DND-41 (cell line): ENCODE measurements at regions not wholly inside any gene's neighbourhood (a gene's known extent, or its start where the extent isn't known, plus 50 kb on each side); places are given as distances from the start of the nearest gene placed in this dataset.

Source experiments
- ATAC-seq: fragments of 200-7000 bp; cut with Tn5 transposase; 3 replicates; pipeline ENCODE4 v1.9.1; 2021; ENCODE audit warnings: low read depth; ENCODE audit not compliant: insufficient read depth
- DNase-seq: peaks from one replicate; pipeline ENCODE4 v3.0.0-alpha.2; 2020
- H2AFZ ChIP-seq: 2 replicates; pipeline ENCODE4 v1.6.0; 2012; ENCODE audit warnings: low read depth, low read length
- H3K27ac ChIP-seq: 2 replicates; pipeline ENCODE4 v1.5.1; 2012; ENCODE audit warnings: low read length, inconsistent platforms
- H3K27me3 ChIP-seq: fragments of 200-600 bp; sonication (generic); 2 replicates; pipeline ENCODE4 v1.6.0; 2012; ENCODE audit warnings: low read length, mild to moderate bottlenecking, inconsistent platforms; ENCODE audit not compliant: insufficient read depth, poor library complexity
- H3K36me3 ChIP-seq: 2 replicates; pipeline ENCODE4 v1.5.1; 2012; ENCODE audit warnings: low read length, inconsistent platforms; ENCODE audit not compliant: insufficient read depth
- H3K4me1 ChIP-seq: 2 replicates; pipeline ENCODE4 v1.5.1; 2012; ENCODE audit warnings: mild to moderate bottlenecking, low read length; ENCODE audit not compliant: insufficient read depth
- H3K4me2 ChIP-seq: 2 replicates; pipeline ENCODE4 v1.6.0; 2012; ENCODE audit warnings: mild to moderate bottlenecking, moderate library complexity, low read length, inconsistent platforms; ENCODE audit not compliant: insufficient read depth
- H3K4me3 ChIP-seq, 2 experiments: fragments of 200-600 bp in 1 of 2; shearing (Covaris generic) in 1 of 2; 2 replicates each; pipeline ENCODE4 v1.5.1; 2012 to 2016; ENCODE audit warnings: inconsistent platforms in 2 of 2, low read length in 2 of 2, mild to moderate bottlenecking in 2 of 2, low read depth in 1 of 2, moderate library complexity in 1 of 2
- H3K79me2 ChIP-seq: 2 replicates; pipeline ENCODE4 v1.6.0; 2012; ENCODE audit warnings: low read length, inconsistent platforms; ENCODE audit not compliant: insufficient read depth
- H3K9ac ChIP-seq: 2 replicates; pipeline ENCODE4 v1.6.0; 2012; ENCODE audit warnings: low read depth, mild to moderate bottlenecking, inconsistent platforms, low read length, moderate library complexity
- H3K9me3 ChIP-seq: 2 replicates; pipeline ENCODE4 v1.5.1; 2012; ENCODE audit warnings: low read length, moderate library complexity, mild to moderate bottlenecking, inconsistent platforms; ENCODE audit not compliant: insufficient read depth, severe bottlenecking
- H4K20me1 ChIP-seq: 2 replicates; pipeline ENCODE4 v1.6.0; 2012; ENCODE audit warnings: low read length; ENCODE audit not compliant: insufficient read depth
- CTCF ChIP-seq: IDR thresholded peaks from 2 replicates; pipeline ENCODE4 v1.5.1; 2012; ENCODE audit warnings: borderline replicate concordance, low read length, moderate library complexity, mild to moderate bottlenecking; ENCODE audit not compliant: poor library complexity, severe bottlenecking; ENCODE audit errors: extremely low read depth
- EZH2 ChIP-seq: IDR thresholded peaks from 3 replicates; pipeline ENCODE4 v1.6.1; 2012; ENCODE audit warnings: borderline replicate concordance, low read depth, mild to moderate bottlenecking, moderate library complexity, low read length, inconsistent platforms; ENCODE audit not compliant: severe bottlenecking

GRCh38 chr12:92551210-92551609 lies 151.6 kb upstream of the PLEKHG7 start:
- no peak overlapping the region for H3K4me3 ChIP-seq
- H2AFZ ChIP-seq: no peak overlapping the region
- no peaks in the 10 kb centered on the region for H3K79me2 ChIP-seq
- no peaks in the 10 kb centered on the region for H3K9me3 ChIP-seq
- no peak for ATAC-seq
- peaks cover 12% of the 10 kb centered on the region for H3K4me1 ChIP-seq
- no peak overlapping the region for H3K4me2 ChIP-seq
- H4K20me1 ChIP-seq: no peaks in the 10 kb centered on the region
- TF ChIP-seq EZH2 (no peak), CTCF (no peak)
- no peaks in the 10 kb centered on the region for H3K36me3 ChIP-seq
- no peaks in the 10 kb centered on the region for H3K27me3 ChIP-seq
- H3K9ac ChIP-seq: no peak overlapping the region
- no peak for DNase-seq
- no peak overlapping the region for H3K27ac ChIP-seq

- no peak overlapping the region for H2AFZ ChIP-seq
- no peak overlapping the region for H3K4me3 ChIP-seq
- H3K9ac ChIP-seq: no peak overlapping the region
- H4K20me1 ChIP-seq: no peaks in the 10 kb centered on the region
- H3K36me3 ChIP-seq: no peaks in the 10 kb centered on the region
- TF ChIP-seq CTCF (no peak), EZH2 (no peak)
- no peaks in the 10 kb centered on the region for H3K79me2 ChIP-seq
- no peaks in the 10 kb centered on the region for H3K9me3 ChIP-seq
- ATAC-seq (no peak), DNase-seq (no peak)
- no peak overlapping the region for H3K27ac ChIP-seq
- no peak overlapping the region for H3K4me2 ChIP-seq
- H3K4me1 ChIP-seq: peaks cover 7% of the 10 kb centered on the region
- no peaks in the 10 kb centered on the region for H3K27me3 ChIP-seq
Observed at GRCh38 chr12:92550661-92551060, 152.1 kb upstream of the PLEKHG7 start.

- Histone ChIP-seq H3K27ac (no peak overlapping the region), H3K9me3 (no peaks in the 10 kb centered on the region), H4K20me1 (no peaks in the 10 kb centered on the region), H3K9ac (no peak overlapping the region), H3K4me3 (no peak overlapping the region), H3K4me2 (no peak overlapping the region), H3K4me1 (peaks cover 7% of the 10 kb centered on the region), H3K36me3 (no peaks in the 10 kb centered on the region), H2AFZ (no peak overlapping the region), H3K27me3 (no peaks in the 10 kb centered on the region), H3K79me2 (no peaks in the 10 kb centered on the region)
- ATAC-seq (no peak), DNase-seq (no peak)
- no peak for TF ChIP-seq CTCF
- TF ChIP-seq EZH2: no peak
Observed at GRCh38 chr12:92550254-92550653, 152.5 kb upstream of the PLEKHG7 start.

GRCh38 chr12:92549516-92549915 lies 153.3 kb upstream of the PLEKHG7 start:
- no peaks in the 10 kb centered on the region for H3K27me3 ChIP-seq
- no peak overlapping the region for H2AFZ ChIP-seq
- ATAC-seq: no peak
- no peaks in the 10 kb centered on the region for H4K20me1 ChIP-seq
- no peak overlapping the region for H3K4me3 ChIP-seq
- H3K4me2 ChIP-seq: no peak overlapping the region
- no peak overlapping the region for H3K27ac ChIP-seq
- H3K79me2 ChIP-seq: no peaks in the 10 kb centered on the region
- H3K36me3 ChIP-seq: no peaks in the 10 kb centered on the region
- TF ChIP-seq CTCF (no peak), EZH2 (no peak)
- H3K9ac ChIP-seq: no peak overlapping the region
- H3K9me3 ChIP-seq: no peaks in the 10 kb centered on the region
- H3K4me1 ChIP-seq: peaks cover 7% of the 10 kb centered on the region
- DNase-seq: no peak
